ENCODE measurements at regions not wholly inside any gene's neighbourhood (a gene's known extent, or its start where the extent isn't known, plus 50 kb on each side); places are given as distances from the start of the nearest gene placed in this dataset.
"Not testable (repeated sequence)": the region's sequence is repeated elsewhere in the genome, so short reads cannot be mapped to it uniquely, and the experiment has no call there.

DNA sequence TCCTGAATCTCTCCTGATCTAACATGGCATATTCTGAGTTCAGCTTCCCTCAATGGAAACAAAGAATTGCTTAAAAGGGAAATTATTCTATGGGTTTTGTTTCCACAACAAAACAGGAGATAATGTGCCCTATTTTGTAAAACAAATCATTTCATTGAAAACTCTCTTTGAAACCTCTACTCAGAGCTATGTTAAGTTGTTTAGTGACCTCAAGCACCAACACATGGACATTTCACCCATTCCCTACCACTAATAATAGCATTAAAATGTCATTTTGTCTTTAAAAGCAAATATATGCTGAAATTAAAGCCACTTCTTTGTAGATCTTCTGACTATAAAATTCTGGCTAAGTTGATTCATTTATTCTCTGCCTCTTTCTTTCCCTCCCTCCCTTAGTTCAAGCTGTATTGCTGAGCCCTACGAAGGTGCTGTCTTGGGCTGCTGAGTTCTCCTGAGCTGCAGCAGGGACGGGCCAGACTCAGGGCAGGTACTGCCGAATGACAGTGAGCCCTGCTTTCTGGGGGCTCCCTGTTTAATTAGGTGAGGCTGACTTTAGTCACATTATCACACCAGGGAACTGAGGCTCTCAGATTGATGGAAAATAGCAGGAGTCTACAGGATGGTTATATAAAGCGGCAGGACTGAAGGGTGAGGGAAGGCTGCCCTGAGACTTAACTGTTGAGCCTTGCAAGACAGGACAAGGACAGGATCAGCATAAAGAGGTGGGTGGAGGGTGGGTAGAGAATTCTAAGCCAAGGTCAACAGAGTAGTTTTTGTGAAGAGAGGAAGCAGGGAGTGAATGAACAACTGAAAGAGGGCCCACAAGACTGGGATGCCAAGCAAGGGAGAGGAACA lies 1685.1 kb downstream of the SPATA31A7 start:
- DNase-seq = not testable (repeated sequence)

DNA sequence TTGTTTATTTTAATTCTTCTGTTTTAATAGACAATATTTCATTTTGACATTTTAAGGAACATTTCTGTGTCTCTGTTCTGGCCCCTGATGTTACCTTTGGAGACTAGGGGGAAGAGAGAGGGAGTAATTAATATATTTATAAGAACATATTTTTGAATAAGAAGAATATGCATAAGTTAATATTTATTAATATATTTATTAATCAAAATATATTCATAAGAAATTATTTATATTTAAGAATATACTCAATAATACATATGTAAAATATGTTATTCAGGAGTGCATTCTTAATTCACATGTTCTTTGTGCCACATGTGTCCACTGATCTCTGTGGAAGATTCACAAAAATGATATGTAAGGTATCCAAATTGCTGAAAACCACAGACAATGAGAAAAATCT lies 1687.7 kb downstream of the SPATA31A7 start:
- DNase-seq = not testable (repeated sequence)

DNA sequence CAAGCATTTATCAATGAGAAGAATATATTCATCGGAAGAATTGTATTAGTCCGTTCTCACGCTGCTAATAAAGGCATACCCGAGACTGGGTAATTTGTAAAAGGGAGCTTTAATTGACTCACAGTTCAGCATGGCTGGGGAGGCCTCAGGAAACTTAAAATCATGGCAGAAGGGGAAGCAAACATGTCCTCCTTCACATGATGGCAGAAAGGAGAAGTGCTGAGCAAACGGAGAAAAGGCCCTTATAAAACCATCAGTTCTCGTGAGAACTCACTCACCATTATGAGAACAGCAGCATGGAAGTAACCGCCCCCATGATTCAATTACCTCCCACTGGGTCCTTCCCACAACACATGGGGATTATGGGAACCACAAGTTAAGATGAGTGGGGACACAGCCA lies 1688.2 kb downstream of the SPATA31A7 start:
- not testable (repeated sequence) for DNase-seq

DNA sequence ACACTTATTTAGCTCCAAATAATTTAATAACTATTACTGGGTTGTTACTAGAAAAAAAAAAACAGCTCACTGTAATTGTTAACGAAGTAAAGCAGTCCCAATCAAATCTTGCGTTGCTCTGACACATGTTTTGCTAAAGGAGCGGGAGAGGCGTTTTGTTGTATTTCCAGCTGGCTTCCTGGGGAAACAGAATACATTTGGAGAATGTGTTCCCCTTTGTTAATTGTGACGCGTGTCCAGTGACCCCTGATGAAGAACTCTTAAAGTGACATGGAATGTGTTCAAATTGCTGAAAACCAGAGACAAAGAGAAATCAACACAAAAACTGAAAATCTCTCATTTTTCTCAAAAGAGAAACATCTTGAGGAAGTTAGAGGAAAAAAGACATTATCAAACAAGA lies 1690.6 kb downstream of the SPATA31A7 start:
- not testable (repeated sequence) for DNase-seq

DNA sequence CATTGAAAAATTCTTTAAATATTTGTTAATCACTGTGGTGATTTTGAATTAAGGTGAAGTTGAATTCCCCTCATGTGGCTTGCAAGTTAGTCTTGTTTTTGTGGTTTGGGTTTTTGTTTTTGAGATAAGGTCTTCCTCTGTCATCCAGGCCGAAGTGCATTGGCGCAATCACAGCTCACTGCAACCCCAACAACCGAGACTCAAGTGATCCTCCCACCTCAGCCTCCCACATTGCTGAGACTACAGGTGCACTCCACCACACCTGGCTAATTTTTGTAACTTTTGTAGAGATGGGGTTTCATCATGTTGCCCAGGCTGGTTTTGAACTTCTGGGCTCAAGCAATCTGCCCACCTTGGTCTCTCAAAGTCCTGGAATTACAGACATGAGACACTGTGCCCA lies 1691.1 kb downstream of the SPATA31A7 start:
- not testable (repeated sequence) for DNase-seq

DNA sequence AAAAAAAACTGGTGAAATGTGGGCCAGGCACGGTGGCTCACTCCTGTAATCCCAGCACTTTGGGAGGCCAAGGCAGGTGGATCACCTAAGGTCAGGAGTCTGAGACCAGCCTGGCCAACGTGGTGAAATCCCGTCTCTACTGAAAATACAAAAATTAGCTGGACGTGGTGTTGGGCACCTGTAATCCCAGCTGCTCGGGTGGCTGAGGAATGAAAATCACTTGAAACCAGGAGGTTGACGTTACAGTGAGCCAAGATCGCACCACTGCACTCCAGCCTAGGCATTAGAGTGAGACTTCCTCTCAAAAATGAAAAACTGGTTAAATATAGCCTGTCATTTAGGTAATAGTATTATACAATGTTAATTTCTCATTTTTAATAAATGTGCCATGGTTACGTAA lies 1692.0 kb downstream of the SPATA31A7 start:
- not testable (repeated sequence) for DNase-seq

DNA sequence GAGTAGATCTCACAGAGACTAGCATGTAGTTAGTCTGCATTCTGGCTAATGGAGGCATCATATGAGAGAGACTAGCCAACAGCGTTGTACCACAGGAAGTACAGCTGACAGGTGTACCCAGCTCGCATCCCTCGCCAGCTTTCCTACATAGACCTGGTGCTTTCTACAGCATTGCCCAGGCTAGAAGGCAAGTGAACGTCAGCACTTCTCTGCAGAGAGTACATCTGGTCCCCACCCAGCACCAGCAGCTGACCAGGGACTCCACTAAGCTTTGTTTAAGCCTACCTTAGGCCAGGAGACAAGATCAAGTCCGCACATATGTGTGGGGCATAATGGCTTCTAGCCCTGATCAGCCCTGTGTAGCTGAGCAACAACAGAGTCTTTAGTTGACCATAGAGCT lies 1692.9 kb downstream of the SPATA31A7 start:
- DNase-seq = not testable (repeated sequence)

DNA sequence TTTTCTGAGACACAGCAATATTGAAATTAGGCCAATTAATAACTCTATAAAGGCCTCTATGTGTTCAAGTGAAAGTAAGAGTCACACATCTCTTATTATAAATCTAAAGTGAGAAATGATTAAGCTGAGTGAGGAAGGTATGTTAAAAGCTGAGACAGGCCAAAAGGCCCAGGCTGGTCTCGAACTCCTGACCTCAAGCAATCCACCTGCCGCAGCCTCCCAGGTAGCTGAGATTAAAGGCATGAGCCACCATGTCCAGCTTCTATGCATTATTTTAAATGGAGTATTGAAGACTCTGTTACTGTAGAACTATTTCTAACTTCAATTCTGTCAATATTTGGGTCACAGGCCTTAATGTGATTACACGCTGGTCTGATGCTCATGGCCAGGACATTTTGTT lies 1706.9 kb downstream of the SPATA31A7 start:
- DNase-seq = not testable (repeated sequence)

DNA sequence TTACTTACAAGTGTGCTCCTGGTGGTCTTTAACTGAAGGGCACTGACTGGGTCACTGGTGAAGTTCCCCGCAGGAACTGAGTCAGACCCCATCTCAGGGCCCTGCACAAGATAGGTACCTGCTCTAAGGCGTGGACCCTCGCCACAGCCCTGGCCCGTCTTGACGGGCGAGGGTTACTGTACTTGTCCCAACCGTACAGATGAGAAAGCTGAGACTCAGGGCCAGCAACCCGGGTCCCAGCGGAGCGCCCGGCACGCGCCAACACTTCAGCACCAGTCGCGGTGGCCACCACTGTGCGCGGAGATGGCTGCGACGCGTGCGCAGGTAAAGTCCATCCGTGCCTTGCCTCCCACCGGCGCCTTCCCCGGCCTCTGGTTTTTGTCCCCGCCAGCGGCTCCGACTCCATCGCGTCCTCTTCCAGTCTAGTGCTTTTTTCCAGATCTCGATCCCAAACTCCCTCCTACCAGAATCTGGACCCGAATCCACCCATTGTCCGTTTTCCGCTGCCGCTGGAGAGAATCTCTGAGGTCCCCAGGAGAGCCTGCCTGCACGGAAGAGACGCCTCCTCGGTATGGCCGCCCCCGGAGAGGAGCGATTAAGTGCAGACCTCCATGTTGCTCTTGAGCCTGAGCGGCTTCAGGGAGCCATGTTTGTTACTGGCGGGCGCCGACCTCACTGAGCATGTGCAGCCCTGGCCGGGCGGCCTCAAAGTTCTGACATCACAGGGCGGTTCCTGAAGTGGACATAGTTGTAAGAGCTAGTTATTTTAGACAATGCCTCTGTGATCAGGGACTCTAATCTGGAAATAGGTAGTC lies 1707.8 kb downstream of the SPATA31A7 start:
- peak; percentile 55 for DNase-seq

DNA sequence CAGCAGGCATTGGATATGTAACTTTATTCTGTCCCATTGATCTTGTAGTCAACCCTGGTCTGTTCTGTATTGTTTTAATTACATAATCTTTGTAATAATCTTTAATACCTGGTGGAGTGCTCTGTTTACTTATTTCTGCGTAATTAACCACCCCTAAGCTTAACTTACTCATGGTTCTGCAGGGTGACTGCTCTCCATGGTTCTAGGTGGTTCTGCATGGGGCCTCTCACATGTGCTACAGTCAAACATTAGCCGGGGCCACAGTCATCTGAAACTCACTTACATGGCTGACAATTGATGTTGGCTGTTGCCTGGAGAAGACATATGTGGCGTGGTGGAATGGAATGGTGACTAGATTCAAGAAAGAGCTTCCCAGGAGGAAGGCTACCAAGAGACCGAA lies 1709.8 kb downstream of the SPATA31A7 start:
- not testable (repeated sequence) for DNase-seq

DNA sequence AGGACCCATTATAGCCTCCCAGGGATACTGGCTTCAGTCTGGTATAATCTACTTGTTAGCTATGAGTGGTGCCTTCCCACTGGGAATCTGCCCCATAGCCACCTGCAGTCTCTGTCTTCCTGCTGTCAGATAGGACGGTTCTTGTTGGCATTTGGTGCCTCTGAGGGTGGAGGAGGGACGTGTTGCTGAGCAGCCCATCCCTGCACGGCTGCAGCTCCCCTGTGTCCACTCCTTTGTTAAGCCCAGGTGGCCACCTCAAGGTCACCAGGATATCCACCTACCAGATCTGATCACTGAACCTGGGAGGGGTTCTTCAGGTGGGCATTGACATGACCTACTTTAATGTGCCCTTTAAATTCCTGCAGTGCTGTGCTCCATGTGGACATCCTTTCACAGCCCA lies 1714.2 kb downstream of the SPATA31A7 start:
- DNase-seq = not testable (repeated sequence)

DNA sequence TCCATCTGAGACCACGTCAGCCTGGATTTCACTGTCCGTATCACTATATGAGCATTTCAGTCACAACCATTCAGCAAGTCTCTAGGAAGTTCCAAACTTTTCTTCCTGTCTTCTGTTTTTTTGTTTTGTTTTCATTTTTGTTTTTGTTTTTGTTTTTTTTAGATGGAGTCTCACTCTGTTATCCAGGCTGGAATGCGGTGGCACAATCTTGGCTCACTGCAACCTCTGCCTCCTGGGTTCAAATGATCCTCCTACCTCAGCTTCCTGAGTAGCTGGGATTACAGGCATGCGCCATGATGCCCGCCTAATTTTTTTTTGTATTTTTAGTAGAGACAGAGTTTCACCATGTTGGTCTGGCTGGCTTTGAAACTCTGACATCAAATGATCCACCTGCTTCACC lies 1715.9 kb downstream of the SPATA31A7 start:
- DNase-seq = not testable (repeated sequence)

DNA sequence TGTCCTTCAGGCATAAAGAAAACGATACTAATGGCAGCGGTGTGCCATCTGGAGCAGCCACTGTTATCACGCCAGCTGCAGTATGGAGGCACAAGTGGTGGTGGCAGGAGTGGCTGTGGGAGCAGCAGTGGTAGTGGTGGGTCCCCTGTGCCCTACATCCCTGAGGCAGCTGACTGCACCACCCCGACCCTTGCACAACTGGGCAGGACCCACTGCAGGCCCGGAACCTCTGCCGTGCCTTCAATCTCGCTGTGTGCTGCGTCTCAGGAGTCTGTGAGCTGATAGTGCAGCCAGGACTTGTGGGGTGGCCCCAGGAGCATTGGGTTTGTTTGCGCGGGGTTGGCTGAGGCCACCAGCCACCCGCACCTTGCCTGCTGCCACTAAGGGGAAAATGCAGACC lies 1718.0 kb downstream of the SPATA31A7 start:
- not testable (repeated sequence) for DNase-seq

DNA sequence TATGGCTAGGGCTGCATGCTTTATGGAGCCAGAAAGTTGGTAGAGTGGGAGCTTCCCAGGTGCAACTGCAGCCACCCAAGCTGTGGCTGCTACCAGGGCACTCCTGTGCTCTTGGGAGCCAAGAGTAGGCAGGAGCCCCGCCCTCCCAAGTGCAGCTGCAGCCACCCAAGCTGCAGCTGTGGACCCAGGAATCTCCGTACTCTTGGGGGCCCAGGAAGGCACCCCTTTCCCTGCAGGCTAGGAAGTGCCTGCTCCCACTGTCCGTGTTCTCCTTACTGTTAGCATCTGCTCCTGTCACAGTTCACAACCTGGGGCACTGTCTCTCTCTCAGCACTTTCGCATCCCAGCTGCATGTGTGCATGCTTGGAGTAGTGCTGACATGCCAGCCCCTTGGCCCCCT lies 1718.4 kb downstream of the SPATA31A7 start:
- DNase-seq = not testable (repeated sequence)

DNA sequence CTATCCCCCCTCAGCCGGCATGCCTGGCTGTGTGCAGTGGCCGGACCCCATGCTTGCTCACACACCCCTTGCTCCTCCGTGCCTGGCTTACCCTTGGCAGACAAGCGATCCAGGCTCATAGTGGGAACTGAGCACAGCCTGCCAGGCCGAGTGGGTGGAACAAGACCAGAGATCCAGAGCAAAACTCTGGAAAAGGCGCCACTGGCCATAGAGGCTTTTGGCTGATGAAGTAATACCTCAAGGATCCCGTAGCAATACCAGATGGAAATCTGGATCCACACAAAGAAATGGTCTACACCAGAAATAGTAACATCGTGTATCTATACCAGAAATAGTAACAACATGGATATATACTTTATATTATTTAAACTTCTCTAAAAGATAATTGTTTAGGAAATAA lies 1719.6 kb downstream of the SPATA31A7 start:
- not testable (repeated sequence) for DNase-seq

DNA sequence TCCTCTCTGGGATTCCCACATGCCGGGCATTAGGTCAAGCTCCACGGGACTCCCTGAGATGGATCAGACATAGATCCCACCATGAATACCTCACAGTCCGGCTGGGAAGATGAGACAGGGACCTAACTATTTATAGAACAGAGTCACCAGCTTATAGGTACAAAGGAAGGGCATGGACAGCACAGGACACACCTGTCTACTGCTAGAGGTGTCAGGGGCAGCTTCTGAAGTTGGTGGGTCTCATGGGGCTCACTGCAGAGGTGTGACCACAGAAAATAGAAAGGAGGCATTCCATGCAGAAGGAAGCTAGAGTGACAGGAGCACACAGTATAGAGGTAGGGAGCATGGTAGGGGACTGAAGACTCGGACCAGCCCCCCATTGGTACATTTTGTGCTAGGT lies 1722.4 kb downstream of the SPATA31A7 start:
- DNase-seq = not testable (repeated sequence)

DNA sequence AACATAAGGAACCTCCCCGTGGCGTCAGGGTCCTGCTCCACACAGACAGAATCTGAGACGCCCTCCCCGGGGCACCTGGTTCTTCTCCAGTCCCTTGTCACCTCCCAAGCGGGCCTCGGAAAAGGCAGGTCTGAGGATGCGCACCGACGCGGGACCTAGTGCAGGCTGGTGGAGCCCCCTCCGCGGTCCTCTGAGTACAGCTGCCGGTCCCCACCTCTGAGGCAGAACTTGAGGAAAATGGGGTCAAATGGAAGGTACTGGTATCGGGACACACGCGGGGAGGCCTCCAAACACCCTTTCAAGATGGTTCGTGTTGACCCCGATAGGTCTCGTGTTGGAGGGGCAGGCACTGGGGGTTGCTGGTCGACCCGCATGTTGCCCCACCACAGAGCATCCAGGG lies 1725.3 kb downstream of the SPATA31A7 start:
- DNase-seq = not testable (repeated sequence)

DNA sequence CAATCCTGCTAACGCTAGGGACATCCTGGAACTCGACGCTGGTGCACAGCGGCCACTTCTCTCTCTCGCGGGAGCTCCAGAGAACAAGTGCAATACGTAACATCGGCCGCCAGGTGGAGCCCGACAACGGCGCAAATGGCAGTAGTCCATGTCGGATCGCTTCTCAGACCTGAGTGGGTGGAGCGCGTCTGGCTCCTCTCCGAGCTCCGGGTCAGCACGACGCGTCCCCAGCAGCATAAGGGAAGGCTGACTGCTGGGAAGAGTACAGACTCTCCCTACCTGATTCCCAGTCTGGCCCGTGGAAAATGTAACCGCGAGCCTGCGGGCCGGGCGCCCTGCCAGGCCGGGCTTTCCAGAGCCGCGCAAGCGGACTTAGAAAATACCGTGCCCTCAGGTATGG lies 1725.8 kb downstream of the SPATA31A7 start:
- DNase-seq = not testable (repeated sequence)

DNA sequence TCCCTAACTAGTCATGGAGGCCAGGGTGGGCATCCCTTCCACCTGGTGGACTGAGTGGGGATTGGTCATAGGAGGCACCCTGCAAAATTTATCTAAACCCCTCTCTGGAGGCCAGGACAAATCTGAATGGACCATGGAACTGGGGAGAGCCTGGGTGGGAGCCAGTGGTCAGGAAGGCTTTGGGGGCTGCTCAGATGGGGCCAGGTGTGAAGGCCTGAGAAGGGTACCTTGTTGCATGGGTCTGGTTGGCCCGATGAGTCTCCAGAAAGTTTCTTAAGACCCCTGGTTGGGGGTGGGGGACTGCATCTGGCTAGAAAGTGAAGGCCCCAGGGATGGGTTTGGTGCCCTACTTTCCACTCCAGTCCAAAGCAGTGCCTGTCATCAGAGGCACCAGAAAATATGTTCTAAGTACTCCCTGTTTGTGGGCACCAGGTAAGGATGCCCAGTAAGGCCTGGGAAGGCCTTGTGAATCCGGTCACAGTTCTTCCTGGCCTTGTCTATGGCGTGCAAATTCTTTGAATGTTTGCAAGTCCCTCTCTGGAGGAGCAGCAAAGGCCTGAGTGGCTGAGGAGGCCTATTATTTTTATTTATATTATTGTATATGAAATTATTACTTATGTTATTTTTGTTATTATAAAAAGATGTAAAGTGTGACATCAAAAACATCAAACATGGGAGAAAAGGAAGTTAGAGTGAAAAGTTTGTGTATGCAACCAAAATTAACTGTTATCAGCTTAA lies 1729.0 kb downstream of the SPATA31A7 start:
- DNase-seq = not testable (repeated sequence)

DNA sequence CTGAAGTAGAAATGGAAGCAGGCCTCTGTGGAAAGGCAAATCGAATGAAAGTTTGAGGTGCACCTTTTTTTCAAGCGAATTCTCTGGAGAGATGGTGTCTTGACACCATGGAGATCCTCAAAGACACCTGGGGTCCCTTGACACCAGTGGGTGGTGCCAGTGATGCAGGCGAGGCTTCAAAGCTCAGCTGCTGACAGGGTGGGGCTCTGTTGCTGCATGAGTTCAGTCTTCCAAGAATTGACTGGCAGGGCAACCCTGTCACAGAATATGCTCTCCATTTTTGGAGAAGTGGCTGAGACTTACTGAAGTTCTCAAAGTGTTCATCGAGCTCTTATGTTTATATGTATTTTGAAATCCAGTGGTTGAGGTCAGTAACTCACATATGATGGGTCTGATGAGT lies 1741.6 kb downstream of the SPATA31A7 start:
- DNase-seq = not testable (repeated sequence)

DNA sequence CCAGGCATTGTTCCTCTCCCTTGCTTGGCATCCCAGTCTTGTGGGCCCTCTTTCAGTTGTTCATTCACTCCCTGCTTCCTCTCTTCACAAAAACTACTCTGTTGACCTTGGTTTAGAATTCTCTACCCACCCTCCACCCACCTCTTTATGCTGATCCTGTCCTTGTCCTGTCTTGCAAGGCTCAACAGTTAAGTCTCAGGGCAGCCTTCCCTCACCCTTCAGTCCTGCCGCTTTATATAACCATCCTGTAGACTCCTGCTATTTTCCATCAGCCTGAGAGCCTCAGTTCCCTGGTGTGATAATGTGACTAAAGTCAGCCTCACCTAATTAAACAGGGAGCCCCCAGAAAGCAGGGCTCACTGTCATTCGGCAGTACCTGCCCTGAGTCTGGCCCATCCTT lies 1763.0 kb downstream of the SPATA31A7 start:
- DNase-seq = not testable (repeated sequence)

All from muscle of arm (tissue), 1 donor.